Cardiac muscle cell (in vitro differentiated cells and primary cell): ENCODE measurements at regions not wholly inside any gene's neighbourhood (a gene's known extent, or its start where the extent isn't known, plus 50 kb on each side); places are given as distances from the start of the nearest gene placed in this dataset.

Source experiments
- DNase-seq, 2 donors: peaks; one replicate each; pipeline versions ENCODE4 v3.0.0 to v3.0.0-alpha.2; 2010 to 2017; ENCODE audit warnings: low read depth in 1 of 2, low spot score in 1 of 2
- H3K27ac ChIP-seq: fragments of 200-600 bp; sonication (generic); 2 replicates; pipeline ENCODE4 v1.5.1; 2016
- H3K27me3 ChIP-seq: fragments of 200-600 bp; sonication (generic); 2 replicates; pipeline ENCODE4 v1.6.0; 2016; ENCODE audit warnings: control low read depth
- H3K36me3 ChIP-seq: fragments of 200-600 bp; sonication (generic); 2 replicates; pipeline ENCODE4 v1.5.1; 2016; ENCODE audit warnings: control low read depth
- H3K4me1 ChIP-seq: fragments of 200-600 bp; sonication (generic); 2 replicates; pipeline ENCODE4 v1.8.1; 2017; ENCODE audit warnings: low read depth, mild to moderate bottlenecking, mixed run types
- H3K4me3 ChIP-seq: fragments of 200-600 bp; sonication (generic); 2 replicates; pipeline ENCODE4 v1.5.1; 2016; ENCODE audit warnings: mild to moderate bottlenecking
- H3K9me3 ChIP-seq: fragments of 200-600 bp; sonication (generic); 2 replicates; pipeline ENCODE4 v1.5.1; 2017; ENCODE audit warnings: low read depth, mild to moderate bottlenecking, control low read depth
- TF ChIP-seq, protein P1 (sequence below): IDR thresholded peaks from 2 replicates; pipeline ENCODE4 v1.5.1; 2012; ENCODE audit warnings: low read depth, mild to moderate bottlenecking, low read length

DNA sequence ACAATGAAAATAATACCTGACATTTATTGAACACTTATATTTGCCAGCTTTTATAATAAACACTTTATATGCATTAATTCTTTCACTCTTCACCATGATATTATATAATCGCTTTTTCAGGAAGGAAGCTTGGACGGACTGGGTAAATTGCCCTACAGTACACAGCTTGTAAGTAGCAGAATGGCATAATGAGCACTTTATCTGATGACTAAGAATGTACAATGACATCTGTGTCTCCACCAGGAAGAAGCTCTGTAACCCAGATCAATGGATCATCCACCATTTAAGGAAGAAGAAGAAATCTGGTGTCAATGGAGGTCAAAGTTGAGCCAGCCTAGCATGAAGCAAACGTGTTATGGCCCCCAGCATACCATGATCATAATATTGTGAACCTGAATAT is 444.0 kb upstream of the SPHKAP start:
- no peaks in the 10 kb centered on the region for H3K9me3 ChIP-seq
- H3K4me3 ChIP-seq = no peak overlapping the region
- H3K27ac ChIP-seq = no peak overlapping the region
- no peak for DNase-seq
- no peaks in the 10 kb centered on the region for H3K36me3 ChIP-seq
- H3K27me3 ChIP-seq = no peaks in the 10 kb centered on the region
- H3K4me1 ChIP-seq = peaks cover 9% of the 10 kb centered on the region
- TF ChIP-seq, protein P1, sequence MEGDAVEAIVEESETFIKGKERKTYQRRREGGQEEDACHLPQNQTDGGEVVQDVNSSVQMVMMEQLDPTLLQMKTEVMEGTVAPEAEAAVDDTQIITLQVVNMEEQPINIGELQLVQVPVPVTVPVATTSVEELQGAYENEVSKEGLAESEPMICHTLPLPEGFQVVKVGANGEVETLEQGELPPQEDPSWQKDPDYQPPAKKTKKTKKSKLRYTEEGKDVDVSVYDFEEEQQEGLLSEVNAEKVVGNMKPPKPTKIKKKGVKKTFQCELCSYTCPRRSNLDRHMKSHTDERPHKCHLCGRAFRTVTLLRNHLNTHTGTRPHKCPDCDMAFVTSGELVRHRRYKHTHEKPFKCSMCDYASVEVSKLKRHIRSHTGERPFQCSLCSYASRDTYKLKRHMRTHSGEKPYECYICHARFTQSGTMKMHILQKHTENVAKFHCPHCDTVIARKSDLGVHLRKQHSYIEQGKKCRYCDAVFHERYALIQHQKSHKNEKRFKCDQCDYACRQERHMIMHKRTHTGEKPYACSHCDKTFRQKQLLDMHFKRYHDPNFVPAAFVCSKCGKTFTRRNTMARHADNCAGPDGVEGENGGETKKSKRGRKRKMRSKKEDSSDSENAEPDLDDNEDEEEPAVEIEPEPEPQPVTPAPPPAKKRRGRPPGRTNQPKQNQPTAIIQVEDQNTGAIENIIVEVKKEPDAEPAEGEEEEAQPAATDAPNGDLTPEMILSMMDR = no peak

DNA sequence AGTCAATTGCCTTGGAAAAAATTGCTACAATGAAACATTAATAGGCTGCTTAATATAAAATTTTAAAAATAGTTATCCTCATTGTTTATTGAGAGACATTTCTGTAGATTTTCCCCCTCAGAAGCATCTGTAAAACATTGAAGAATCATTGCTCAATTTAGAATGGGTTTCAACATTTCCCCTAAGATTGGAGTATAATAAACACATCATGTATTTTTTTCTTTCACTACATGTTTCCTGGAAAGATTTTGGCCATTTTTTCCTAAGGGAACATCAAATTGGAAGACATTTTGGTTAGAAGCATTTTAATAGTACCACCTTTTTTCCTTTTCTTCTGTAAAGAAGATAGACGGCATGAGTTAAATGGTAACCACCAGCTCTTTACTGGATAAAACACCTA is 443.2 kb upstream of the SPHKAP start:
- Histone ChIP-seq H3K9me3 (no peaks in the 10 kb centered on the region), H3K27me3 (no peaks in the 10 kb centered on the region), H3K4me1 (peaks cover 9% of the 10 kb centered on the region), H3K4me3 (no peak overlapping the region), H3K27ac (no peak overlapping the region), H3K36me3 (no peaks in the 10 kb centered on the region)
- TF ChIP-seq, protein P1 = no peak
- no peak for DNase-seq

DNA sequence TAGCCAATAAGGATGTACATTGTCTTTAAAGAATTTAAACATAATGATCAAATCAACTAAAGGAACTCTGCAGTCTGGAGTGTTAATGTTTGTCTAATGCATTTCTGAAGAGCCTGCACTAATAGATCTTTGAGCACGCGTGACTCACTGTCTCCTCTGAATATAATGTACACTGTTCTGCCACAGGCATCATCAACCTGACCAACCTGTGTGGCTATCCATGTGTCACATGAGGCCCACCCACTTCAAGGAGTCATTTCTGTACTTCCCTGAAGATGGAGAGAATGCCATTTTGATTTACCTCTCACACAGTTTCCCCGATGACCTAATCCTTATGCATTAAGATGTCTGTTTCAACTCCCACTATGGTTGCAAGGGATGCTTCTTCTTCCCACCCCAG is 434.0 kb upstream of the SPHKAP start:
- Histone ChIP-seq H3K36me3 (no peaks in the 10 kb centered on the region), H3K9me3 (no peaks in the 10 kb centered on the region), H3K4me3 (no peak overlapping the region), H3K27me3 (no peaks in the 10 kb centered on the region), H3K27ac (no peak overlapping the region), H3K4me1 (no peaks in the 10 kb centered on the region)
- TF ChIP-seq, protein P1 = no peak
- no peak for DNase-seq

DNA sequence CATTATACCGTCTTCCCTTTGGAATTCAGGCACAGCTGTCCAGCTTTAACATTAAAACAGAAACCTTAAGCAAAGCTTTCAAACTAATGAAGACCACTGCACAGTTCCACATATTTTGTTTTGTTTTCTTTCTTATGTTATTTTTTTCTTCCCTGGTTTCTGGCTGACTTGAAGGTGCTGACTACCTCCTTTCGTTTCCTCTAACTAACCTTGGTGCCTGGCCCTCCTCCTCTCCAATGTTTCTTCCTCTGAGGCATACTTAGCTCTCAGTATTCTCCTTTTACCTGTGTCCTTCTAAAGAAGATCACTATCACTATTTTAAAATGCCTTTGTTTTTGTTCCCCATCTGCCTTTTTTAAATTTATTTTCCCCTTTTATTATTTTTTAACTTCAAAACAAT is 433.3 kb upstream of the SPHKAP start:
- TF ChIP-seq, protein P1 = no peak
- DNase-seq = no peak
- Histone ChIP-seq H3K9me3 (no peaks in the 10 kb centered on the region), H3K4me1 (no peaks in the 10 kb centered on the region), H3K4me3 (no peak overlapping the region), H3K27me3 (no peaks in the 10 kb centered on the region), H3K36me3 (no peaks in the 10 kb centered on the region), H3K27ac (no peak overlapping the region)

DNA sequence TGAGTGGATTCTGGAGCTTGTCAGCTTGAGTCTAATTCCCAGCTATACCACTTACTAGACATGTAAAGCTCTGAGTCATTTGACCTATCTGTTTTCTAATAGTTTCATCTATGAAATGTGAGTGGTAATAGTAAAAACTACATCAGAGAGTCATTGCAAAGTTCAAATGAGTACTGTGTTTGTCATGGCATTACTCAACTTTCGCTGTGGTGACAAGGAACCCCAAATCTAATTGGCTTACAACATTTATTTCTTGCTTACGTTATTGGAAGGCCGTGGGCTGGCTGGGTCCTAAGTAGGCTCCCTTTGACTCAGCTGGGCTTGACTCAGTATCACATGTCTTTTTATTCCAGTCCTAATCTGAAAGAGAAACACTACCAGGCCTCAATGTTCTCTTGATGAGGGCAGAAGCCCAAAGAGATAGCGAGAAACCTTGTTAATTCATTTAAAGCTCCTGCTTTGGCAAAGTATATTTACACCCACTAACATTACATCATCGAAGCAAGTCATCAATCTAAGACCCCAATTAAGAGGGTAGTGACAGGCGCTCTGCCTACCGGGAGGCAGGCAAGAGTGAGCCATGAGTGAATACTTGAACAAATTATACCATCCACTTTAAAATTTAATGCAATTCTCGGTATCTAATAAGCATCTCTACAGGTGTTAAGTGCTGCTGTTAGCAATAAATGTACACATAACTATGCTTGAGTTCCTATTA is 431.8 kb upstream of the SPHKAP start:
- Histone ChIP-seq H3K36me3 (no peaks in the 10 kb centered on the region), H3K9me3 (no peaks in the 10 kb centered on the region), H3K4me3 (no peak overlapping the region), H3K27me3 (no peaks in the 10 kb centered on the region), H3K4me1 (no peaks in the 10 kb centered on the region), H3K27ac (no peak overlapping the region)
- peak in 1 of 2 donors; percentile 70 for DNase-seq
- TF ChIP-seq, protein P1 = no peak
